GM12892 (cell line): ENCODE measurements at regions not wholly inside any gene's neighbourhood (a gene's known extent, or its start where the extent isn't known, plus 50 kb on each side); places are given as distances from the start of the nearest gene placed in this dataset.
"Not testable (repeated sequence)": the region's sequence is repeated elsewhere in the genome, so short reads cannot be mapped to it uniquely, and the experiment has no call there.

Source experiments
- DNase-seq: peaks from one replicate; pipeline ENCODE4 v3.0.0; 2011; ENCODE audit not compliant: insufficient read length
- FAIRE-seq: peaks from 2 replicates; lab custom pipeline; 2011; peaks lifted over from hg19 to GRCh38; lab: Jason Lieb, UNC
- POLR2A ChIP-seq: IDR thresholded peaks from 2 replicates; pipeline ENCODE4 v1.6.1; 2011; ENCODE audit warnings: low read depth, low read length, control low read depth
- POLR2AphosphoS5 ChIP-seq: IDR thresholded peaks from 2 replicates; pipeline ENCODE4 v1.6.1; 2011; ENCODE audit warnings: low read depth, low read length, control low read depth
- TAF1 ChIP-seq: IDR thresholded peaks from 2 replicates; pipeline ENCODE4 v1.6.1; 2011; ENCODE audit warnings: low read depth, mild to moderate bottlenecking, control low read depth, low read length, borderline replicate concordance

DNA sequence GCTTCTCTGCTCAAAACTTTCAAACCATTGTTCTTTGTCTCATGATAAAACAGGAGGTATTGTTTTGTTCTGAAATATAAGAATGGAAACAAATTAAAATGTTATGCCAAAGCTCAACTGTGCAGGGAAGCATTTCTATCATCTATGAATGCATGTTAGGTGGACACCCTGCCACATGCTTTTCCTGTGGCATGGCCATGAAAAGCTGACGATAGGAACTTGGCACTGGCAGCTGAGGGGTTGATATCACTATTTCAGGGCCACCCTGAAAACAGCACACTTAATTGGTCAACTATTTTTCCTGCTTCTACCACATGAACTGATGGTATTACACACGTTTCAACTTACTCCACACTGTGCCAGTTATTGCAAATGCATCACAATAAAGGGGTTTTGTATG is 157.3 kb downstream of the MREG start:
- no peak for FAIRE-seq
- TF ChIP-seq TAF1 (no peak), POLR2AphosphoS5 (no peak), POLR2A (no peak)
- DNase-seq, result no peak

DNA sequence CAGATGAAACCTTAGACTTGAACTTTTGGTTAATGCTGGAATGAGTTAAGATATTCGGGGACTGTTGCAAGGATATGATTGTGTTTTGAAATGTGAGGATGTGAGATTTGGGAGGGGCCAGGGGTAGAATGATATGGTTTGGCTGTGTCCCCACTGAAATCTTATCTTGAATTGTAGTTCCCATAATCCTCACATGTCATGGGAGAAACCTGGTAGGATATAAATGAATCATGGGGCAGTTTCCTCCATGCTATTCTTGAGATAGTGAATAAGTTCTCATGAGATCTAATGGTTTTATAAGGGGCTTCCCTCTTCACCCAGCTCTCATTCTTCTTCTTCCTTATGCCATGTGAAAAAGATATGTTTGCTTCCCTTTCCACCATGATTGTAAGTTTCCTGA is 158.0 kb downstream of the MREG start:
- not testable (repeated sequence) for FAIRE-seq, DNase-seq

DNA sequence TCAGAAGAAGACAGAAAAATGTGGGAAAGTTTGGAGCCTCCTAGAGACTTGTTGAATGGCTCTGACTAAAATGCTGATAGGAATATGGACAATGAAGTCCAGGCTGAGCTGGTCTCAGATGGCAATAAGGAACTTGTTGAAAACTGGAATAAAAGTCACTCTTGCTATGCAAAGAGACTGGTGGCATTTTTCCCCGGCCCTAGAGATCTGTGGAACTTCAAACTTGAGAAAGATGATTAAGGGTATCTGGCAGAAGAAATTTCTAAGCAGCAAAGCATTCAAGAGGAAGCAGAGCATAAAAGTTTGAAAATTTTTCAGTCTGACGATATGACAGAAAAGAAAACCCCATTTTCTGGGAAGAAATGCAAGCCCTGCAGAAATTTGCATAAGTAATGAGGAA is 159.3 kb downstream of the MREG start:
- TF ChIP-seq POLR2AphosphoS5, result no peak
- TF ChIP-seq POLR2A, result no peak
- TF ChIP-seq TAF1, result no peak
- DNase-seq (no peak), FAIRE-seq (no peak)

DNA sequence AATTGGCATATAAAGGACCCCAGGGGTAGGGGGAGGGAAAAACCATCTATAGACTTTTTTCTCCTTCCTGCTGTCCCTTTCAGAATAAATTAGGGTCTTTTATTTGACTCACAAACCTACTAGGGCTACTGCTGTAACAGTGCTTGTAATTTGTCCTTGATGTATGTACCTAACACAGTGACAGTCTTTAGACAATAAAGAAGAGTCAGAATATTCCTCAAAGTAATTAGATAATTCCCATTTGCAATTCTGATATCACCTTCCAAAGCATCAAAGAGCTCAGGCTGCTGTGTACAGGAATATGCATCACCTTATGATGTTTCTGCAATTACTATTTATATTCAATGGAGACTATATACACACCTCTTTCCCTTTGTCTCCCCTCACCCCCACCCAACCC is 161.7 kb downstream of the MREG start:
- DNase-seq, result no peak
- no peak for TF ChIP-seq POLR2AphosphoS5
- TF ChIP-seq TAF1, result no peak
- no peak for TF ChIP-seq POLR2A

DNA sequence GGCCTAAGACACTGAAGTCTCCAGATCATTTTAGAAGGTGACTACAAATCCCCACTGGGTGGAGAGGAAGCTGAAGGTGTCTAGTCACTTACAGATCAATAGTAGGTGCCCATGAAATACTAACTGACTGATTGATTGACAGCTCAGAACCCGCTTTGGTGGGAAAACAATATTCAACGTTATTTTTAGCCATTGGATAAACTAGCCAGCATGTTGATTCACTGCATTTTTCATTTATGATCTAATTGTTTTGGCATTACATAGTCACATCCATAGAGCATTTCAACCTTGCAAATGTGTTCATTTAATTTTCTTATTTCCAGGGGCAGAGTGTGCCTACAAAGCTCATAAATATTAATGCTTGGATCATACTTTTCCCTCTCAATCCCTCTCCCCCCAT is 162.3 kb downstream of the MREG start:
- TF ChIP-seq TAF1 (no peak), POLR2A (no peak), POLR2AphosphoS5 (no peak)
- DNase-seq (no peak), FAIRE-seq (no peak)

More for the DNA sequence above, 161.7 kb downstream of the MREG start:
- no peak for FAIRE-seq

DNA sequence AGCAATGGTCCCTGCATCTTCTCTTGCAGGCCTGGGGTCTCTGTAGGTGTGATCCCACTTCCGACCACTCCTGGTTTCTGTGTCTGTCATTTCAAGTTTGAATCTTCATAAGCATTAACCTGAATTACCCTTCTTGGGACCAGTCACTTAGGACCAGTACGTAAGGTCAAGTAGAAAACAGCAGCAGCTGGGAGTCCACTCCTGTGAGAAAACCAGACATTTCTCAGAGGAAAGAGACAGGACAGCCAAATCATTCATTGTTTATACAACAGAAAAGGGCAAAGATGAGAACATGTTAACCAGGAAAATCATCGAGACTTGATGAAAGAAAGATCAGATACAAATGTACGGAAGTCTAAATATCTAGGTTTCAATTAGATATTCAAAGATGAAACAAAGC is 163.0 kb downstream of the MREG start:
- DNase-seq (no peak), FAIRE-seq (no peak)
- no peak for TF ChIP-seq POLR2A
- TF ChIP-seq POLR2AphosphoS5, result no peak
- TF ChIP-seq TAF1, result no peak

DNA sequence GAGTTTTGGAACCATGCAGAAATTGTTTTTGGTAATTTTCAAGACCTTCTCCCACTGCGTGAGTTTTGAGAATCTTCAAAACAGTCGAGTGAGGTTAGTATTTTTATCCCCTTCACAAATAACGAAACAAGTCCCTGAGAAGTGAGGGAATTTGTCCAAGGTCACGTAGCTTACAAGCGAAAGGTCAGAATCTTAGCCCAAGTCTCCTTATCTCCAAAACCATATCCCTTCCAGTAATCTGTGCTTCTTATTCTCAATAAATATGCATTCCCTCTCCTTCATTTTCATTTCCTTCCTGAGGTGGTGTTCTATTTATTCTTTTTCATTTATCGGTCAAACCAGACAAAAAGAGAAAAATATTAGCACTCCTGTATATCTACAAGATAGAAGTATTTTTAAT is 163.6 kb downstream of the MREG start:
- TF ChIP-seq TAF1 (no peak), POLR2A (no peak), POLR2AphosphoS5 (no peak)
- FAIRE-seq (no peak), DNase-seq (no peak)

DNA sequence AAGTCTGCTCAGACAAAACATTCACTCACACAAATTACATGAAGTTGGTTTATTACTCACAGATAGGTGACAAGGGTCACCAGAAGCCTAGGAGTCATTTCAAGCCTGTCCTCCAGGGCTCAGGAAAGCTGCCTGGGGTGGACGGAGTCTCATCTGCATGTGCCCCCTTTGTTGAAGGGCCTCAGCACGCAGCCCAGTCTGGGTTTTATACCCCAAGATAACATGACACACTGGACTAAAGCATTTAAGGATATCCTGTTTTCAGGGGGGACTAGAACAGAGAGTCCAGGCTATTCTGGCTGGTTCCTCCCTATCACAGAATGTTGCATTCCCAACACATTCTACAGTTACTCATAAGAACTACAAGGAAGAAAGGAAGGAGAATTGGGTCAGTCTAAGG is 164.7 kb downstream of the MREG start:
- FAIRE-seq, result no peak
- DNase-seq, result no peak

DNA sequence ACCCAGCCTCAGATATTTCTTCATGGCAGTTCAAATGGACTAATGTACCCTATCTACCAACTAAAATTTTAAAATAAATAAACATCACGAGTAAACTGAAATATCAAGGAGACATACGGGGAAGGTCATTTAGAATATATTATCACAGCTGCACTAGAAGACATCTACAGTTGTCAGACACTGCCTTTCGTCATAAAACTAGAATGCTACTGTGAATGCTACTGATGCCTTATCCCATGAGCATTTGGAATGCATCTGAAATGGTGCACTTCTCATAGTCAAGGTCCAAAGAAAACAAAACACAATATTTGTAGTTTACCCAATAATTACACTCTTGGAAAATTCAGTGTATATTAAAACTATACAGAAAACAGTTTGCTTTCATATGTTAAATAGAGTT is 165.2 kb downstream of the MREG start:
- no peak for TF ChIP-seq POLR2AphosphoS5
- TF ChIP-seq TAF1, result no peak
- no peak for TF ChIP-seq POLR2A
- no peak for FAIRE-seq
- DNase-seq, result no peak

More for the DNA sequence above, 164.7 kb downstream of the MREG start:
- TF ChIP-seq POLR2A (no peak), TAF1 (no peak), POLR2AphosphoS5 (no peak)

DNA sequence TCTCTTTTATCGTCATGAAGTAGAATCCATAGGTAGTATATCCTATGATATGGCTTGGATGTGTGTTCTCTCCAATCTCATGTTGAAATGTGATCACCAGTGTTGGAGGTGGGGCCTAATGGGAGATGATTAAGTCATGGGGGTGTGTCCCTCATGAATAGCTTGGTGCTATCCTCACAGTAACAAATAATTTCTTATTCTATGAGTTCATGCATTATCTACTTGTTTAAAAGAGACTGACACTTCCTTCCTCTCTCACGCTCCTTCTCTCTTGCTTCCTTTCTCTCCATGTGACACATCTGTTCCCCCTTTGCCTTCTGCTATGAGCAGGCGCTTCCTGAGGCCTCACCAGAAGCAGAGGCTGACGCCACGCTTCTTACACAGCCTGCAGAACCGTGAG is 165.6 kb downstream of the MREG start:
- no peak for TF ChIP-seq TAF1
- TF ChIP-seq POLR2AphosphoS5, result no peak
- TF ChIP-seq POLR2A, result no peak
- no peak for DNase-seq
- no peak for FAIRE-seq

DNA sequence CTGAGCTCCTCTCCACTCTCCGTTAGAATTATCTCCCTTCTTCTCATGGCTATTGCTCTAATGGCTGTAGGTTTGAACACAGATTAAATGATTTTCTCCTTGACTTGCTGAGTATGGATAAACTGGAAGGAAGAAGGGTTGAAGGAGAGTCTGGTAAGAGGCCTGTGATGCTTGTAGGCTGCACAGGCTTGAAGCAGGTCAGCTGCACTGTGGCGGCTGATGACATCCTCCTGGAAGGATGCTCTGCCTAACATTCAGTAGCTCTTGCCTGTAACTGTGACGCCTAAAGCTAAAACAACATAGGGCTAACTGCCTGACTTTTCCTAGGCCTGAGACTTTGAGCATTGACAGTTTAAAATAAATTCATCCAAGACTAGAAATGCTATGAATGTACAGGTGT is 166.3 kb downstream of the MREG start:
- FAIRE-seq, result no peak
- TF ChIP-seq POLR2A (no peak), POLR2AphosphoS5 (no peak), TAF1 (no peak)
- no peak for DNase-seq

DNA sequence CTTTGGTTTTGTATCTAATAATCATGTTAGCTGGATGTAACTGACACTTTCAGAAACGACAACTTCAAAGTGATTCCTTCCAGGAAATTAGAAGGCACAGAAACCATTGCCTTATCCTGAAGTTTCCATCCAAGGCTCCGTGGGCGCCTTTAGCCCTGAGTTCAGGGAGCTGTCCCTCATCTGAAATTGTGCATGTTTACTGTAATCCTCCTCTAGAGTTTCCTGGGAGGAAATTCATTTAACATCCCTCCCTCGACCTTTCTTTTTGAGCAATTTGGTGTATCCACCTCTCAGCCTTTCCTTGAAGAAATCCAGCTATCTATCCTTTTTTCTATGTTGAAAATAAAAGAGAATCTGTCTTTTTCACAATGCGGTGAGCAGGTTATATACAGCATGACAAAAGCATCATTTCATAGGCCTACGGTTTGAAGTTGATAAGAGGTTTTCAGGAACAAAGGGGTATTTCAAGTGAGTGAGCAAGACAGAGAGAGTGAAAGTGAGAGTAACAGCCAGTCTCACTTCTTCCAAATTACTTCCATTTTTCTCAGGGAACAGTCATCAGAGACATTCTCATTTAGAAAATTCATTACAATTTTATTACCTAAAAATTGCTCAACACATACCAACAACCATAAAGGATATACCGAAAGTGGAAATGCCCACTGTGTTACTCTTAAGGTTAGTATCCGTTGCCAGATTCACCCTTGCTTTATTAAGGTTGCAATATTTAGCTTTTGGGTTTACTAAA is 167.3 kb downstream of the MREG start:
- no peak for TF ChIP-seq POLR2A
- no peak for TF ChIP-seq POLR2AphosphoS5
- no peak for TF ChIP-seq TAF1
- DNase-seq (no peak), FAIRE-seq (no peak)

DNA sequence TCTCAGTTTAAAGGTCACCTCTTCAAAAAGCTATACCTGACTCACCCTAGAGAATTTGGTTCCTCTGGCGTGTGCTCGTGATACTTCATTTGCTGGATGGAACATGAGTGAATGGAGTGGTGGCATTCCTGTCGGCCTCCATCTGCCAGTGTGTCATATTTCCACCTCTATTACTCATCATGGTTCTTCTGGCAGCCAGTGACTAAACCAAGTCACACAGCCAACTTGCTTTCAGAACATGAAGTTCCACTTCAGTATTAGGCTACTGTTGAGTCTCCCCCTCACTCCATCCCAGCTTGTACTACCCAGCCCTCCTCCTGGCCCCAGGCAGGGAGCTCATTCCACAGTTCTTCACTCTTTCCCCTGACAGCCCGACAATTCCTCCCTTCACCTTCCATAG is 169.8 kb downstream of the MREG start:
- no peak for TF ChIP-seq POLR2AphosphoS5
- TF ChIP-seq POLR2A, result no peak
- TF ChIP-seq TAF1, result no peak
- DNase-seq, result no peak
- FAIRE-seq, result no peak
